ENCODE measurements at regions not wholly inside any gene's neighbourhood (a gene's known extent, or its start where the extent isn't known, plus 50 kb on each side); places are given as distances from the start of the nearest gene placed in this dataset.

GRCh38 chr1:164141797-164142196 lies 417.2 kb upstream of the PBX1 start:
- no peak for DNase-seq (ENCODE audit: extremely low read depth in 1 of 4, low spot score in 3 of 4)
- H3K27ac ChIP-seq (ENCODE audit: extremely low read depth, low read depth, low read length), result no peak overlapping the region
- no peak for FAIRE-seq
- H3K9me3 ChIP-seq (replicated peaks; ENCODE audit: control insufficient read depth, insufficient read depth, low read depth, low read length), result no peaks in the 10 kb centered on the region
- no peaks in the 10 kb centered on the region for H3K4me1 ChIP-seq (replicated peaks in 1 of 2; ENCODE audit: control insufficient read depth in 2 of 2, insufficient read depth in 2 of 2, low read length in 2 of 2)
- no TSS peak for BruUV-seq (replicated peaks)
- no peak for ATAC-seq
- in situ Hi-C loops (cut with MboI), result no loop called here
- TF ChIP-seq ZNF175 (CRISPR knock-in tag; IDR thresholded peaks at IDR 0.05; ENCODE audit: low read depth) (no peak), MEIS2 (IDR thresholded peaks at IDR 0.05; ENCODE audit: partially characterized antibody) (no peak), ZFP1 (CRISPR knock-in tag; IDR thresholded peaks at IDR 0.05) (no peak), RBM34 (IDR thresholded peaks at IDR 0.05; ENCODE audit: borderline replicate concordance, insufficient read depth, low read length) (no peak), MCM5 (IDR thresholded peaks at IDR 0.05; ENCODE audit: low read depth) (no peak), RNF2 (IDR thresholded peaks at IDR 0.05) (no peak), BDP1 (IDR thresholded peaks at IDR 0.05; ENCODE audit: insufficient read depth, insufficient read length) (no peak), MAFG (tag; conservative IDR thresholded peaks at IDR 0.05) (no peak)
- under 1% methylated on average over 8 of the region's 8 CpGs for WGBS (ENCODE audit: insufficient coverage, low coverage, missing lambda C conversion rate)
- ChIA-PET CTCF (ENCODE audit: low intra/inter-chr PET ratio) (no interaction called here), POLR2A (no interaction called here)
- H3K79me2 ChIP-seq (ENCODE audit: control insufficient read depth, insufficient read depth, low read length), result no peaks in the 10 kb centered on the region
- H3K4me3 ChIP-seq, result no peak overlapping the region
- H3K9me1 ChIP-seq (ENCODE audit: control insufficient read depth, insufficient read depth, low read length), result no peaks in the 10 kb centered on the region
- no peaks in the 10 kb centered on the region for H3K27me3 ChIP-seq (ENCODE audit: control insufficient read depth in 2 of 2, insufficient read depth in 2 of 2, low read length in 2 of 2)
- no peak overlapping the region for H2AFZ ChIP-seq (ENCODE audit: low read depth, low read length)
- no peak overlapping the region for H3K4me2 ChIP-seq (ENCODE audit: insufficient read depth, low read length)
- intact Hi-C loops (cut with micrococcal nuclease), result no loop called here
- H3K36me3 ChIP-seq (ENCODE audit: control insufficient read depth, insufficient read depth, low read length), result no peaks in the 10 kb centered on the region
- H4K20me1 ChIP-seq (replicated peaks; ENCODE audit: control insufficient read depth, insufficient read depth, low read length), result no peaks in the 10 kb centered on the region
- no peak overlapping the region for H3K9ac ChIP-seq (ENCODE audit: insufficient read depth in 1 of 2, low read depth in 2 of 2, low read length in 2 of 2)

- no peaks in the 10 kb centered on the region; the same call in 1 of the 2 replicates for H3K9me3 ChIP-seq (replicated peaks; ENCODE audit: control insufficient read depth, insufficient read depth, low read depth, low read length)
- no peaks in the 10 kb centered on the region for H3K36me3 ChIP-seq (ENCODE audit: control insufficient read depth, insufficient read depth, low read length)
- DNase-seq (ENCODE audit: extremely low read depth in 1 of 4, low spot score in 3 of 4) (no peak), ATAC-seq (no peak), FAIRE-seq (no peak)
- 0% methylated on average over 1 of the region's 1 CpG for WGBS (ENCODE audit: insufficient coverage, low coverage, missing lambda C conversion rate)
- CTCF ChIA-PET (ENCODE audit: low intra/inter-chr PET ratio), result no interaction called here
- no peak overlapping the region for H3K4me3 ChIP-seq
- no peak overlapping the region for H2AFZ ChIP-seq (ENCODE audit: low read depth, low read length)
- H3K79me2 ChIP-seq (ENCODE audit: control insufficient read depth, insufficient read depth, low read length), result no peaks in the 10 kb centered on the region
- in situ Hi-C loops (cut with MboI) (no loop called here), intact Hi-C loops (cut with micrococcal nuclease) (no loop called here)
- H3K4me2 ChIP-seq (ENCODE audit: insufficient read depth, low read length), result no peak overlapping the region
- no peaks in the 10 kb centered on the region for H3K9me1 ChIP-seq (ENCODE audit: control insufficient read depth, insufficient read depth, low read length)
- H3K4me1 ChIP-seq (replicated peaks in 1 of 2; ENCODE audit: control insufficient read depth in 2 of 2, insufficient read depth in 2 of 2, low read length in 2 of 2), result no peaks in the 10 kb centered on the region
- POLR2A ChIA-PET, result no interaction called here
- no peak overlapping the region for H3K27ac ChIP-seq (ENCODE audit: extremely low read depth, low read depth, low read length)
- BruUV-seq (replicated peaks), result no TSS peak
- H3K9ac ChIP-seq (ENCODE audit: insufficient read depth in 1 of 2, low read depth in 2 of 2, low read length in 2 of 2), result no peak overlapping the region
- H3K27me3 ChIP-seq (ENCODE audit: control insufficient read depth in 2 of 2, insufficient read depth in 2 of 2, low read length in 2 of 2), result no peaks in the 10 kb centered on the region
- no peaks in the 10 kb centered on the region for H4K20me1 ChIP-seq (replicated peaks; ENCODE audit: control insufficient read depth, insufficient read depth, low read length)
- TF ChIP-seq ZNF165 (CRISPR knock-in tag; IDR thresholded peaks at IDR 0.05; ENCODE audit: borderline replicate concordance) (no peak), HSF4 (CRISPR knock-in tag; IDR thresholded peaks at IDR 0.05; ENCODE audit: borderline replicate concordance) (no peak), HCFC1 (IDR thresholded peaks at IDR 0.05; ENCODE audit: low read depth, low read length) (no peak), ZBED1 (IDR thresholded peaks at IDR 0.05) (no peak), MBD1 (CRISPR knock-in tag; IDR thresholded peaks at IDR 0.05) (no peak), ZSCAN32 (CRISPR knock-in tag; IDR thresholded peaks at IDR 0.05) (no peak), THRB (CRISPR knock-in tag; conservative IDR thresholded peaks at IDR 0.05) (no peak)
Measured at GRCh38 chr1:164154622-164155021, 404.4 kb upstream of the PBX1 start.

Measured in K562 (cell line).